Lung (tissue), 11 donors: ENCODE measurements at regions not wholly inside any gene's neighbourhood (a gene's known extent, or its start where the extent isn't known, plus 50 kb on each side); places are given as distances from the start of the nearest gene placed in this dataset.

Source experiments
- ATAC-seq: fragments of 200-7000 bp; cut with Tn5 transposase; one replicate; pipeline ENCODE4 v1.9.1; 2020; ENCODE audit warnings: moderate number of reproducible peaks; ENCODE audit not compliant: insufficient read depth, low FRiP score
- DNase-seq, 3 donors: peaks; one replicate each; pipeline ENCODE4 v3.0.0-alpha.2; 2013 to 2017
- H3K27ac ChIP-seq, 2 donors: one replicate each; pipeline ENCODE4 v1.5.1; 2013; ENCODE audit warnings: mild to moderate bottlenecking in 2 of 2, moderate library complexity in 2 of 2, control low read depth in 1 of 2, inconsistent platforms in 1 of 2, low read depth in 1 of 2, low read length in 1 of 2
- H3K27me3 ChIP-seq, 3 donors: one replicate each; pipeline ENCODE4 v1.5.1; 2013; ENCODE audit warnings: low read length in 2 of 3; ENCODE audit not compliant: control insufficient read depth in 3 of 3, insufficient read depth in 3 of 3
- H3K36me3 ChIP-seq, 4 donors: one replicate each; pipeline ENCODE4 v1.5.1; 2013; ENCODE audit warnings: low read length in 4 of 4, mild to moderate bottlenecking in 1 of 4, moderate library complexity in 1 of 4; ENCODE audit not compliant: control insufficient read depth in 4 of 4, insufficient read depth in 4 of 4
- H3K4me1 ChIP-seq, 5 donors: one replicate each; pipeline ENCODE4 v1.5.1; 2013; ENCODE audit warnings: low read length in 5 of 5, mild to moderate bottlenecking in 2 of 5, moderate library complexity in 1 of 5; ENCODE audit not compliant: control insufficient read depth in 5 of 5, insufficient read depth in 5 of 5
- H3K4me3 ChIP-seq: one replicate; pipeline ENCODE4 v1.5.1; 2013; ENCODE audit warnings: mild to moderate bottlenecking, control low read depth, moderate library complexity
- H3K9ac ChIP-seq, 2 donors: one replicate each; pipeline ENCODE4 v1.5.1; 2013; ENCODE audit warnings: low read length in 2 of 2, control low read depth in 1 of 2; ENCODE audit not compliant: insufficient read depth in 1 of 2
- H3K9me3 ChIP-seq, 4 donors: one replicate each; pipeline ENCODE4 v1.5.1; 2013; ENCODE audit warnings: low read length in 3 of 4, mild to moderate bottlenecking in 1 of 4, moderate library complexity in 1 of 4; ENCODE audit not compliant: control insufficient read depth in 4 of 4, insufficient read depth in 3 of 4
- CTCF ChIP-seq: IDR thresholded peaks from 2 replicates; pipeline ENCODE4 v1.5.1; 2012; ENCODE audit warnings: mild to moderate bottlenecking; ENCODE audit errors: control extremely low read depth, extremely low read depth
- WGBS, 2 donors: extraction: QIAGEN DNeasy Blood & Tissue Kit; methylation state at CpG; one replicate each; pipeline ENCODE4 v1.1.7; 2013; 5-methylcytosine and 5-hydroxymethylcytosine counted together
- donor health status: control.
- donor health status: control.
- donor health status: Bipolar disorder and iron deficiency.
- donor health status: healthy.
- donor health status: DM: yes; HTN: yes; CAD: no.

- H3K27ac ChIP-seq = no peak overlapping the region
- no peaks in the 10 kb centered on the region for H3K9me3 ChIP-seq
- H3K9ac ChIP-seq = no peak overlapping the region
- H3K4me1 ChIP-seq = peaks cover 0 to 2% (median 0%) of the 10 kb centered on the region in 5 donors
- 93 to 97% methylated on average over 4 of the region's 4 CpGs for WGBS, 2 donors
- ATAC-seq = no peak
- TF ChIP-seq CTCF = no peak
- DNase-seq = no peak
- H3K4me3 ChIP-seq = no peak overlapping the region
- no peaks in the 10 kb centered on the region for H3K36me3 ChIP-seq
- no peaks in the 10 kb centered on the region for H3K27me3 ChIP-seq
Measured at GRCh38 chr7:7105800-7106582, 76.4 kb upstream of the C1GALT1 start.

- no peaks in the 10 kb centered on the region for H3K9me3 ChIP-seq
Measured at GRCh38 chr7:7108931-7109330, 73.4 kb upstream of the C1GALT1 start.

GRCh38 chr7:7109934-7110333 lies 72.4 kb upstream of the C1GALT1 start:
- Histone ChIP-seq H3K36me3 (no peaks in the 10 kb centered on the region), H3K27me3 (peaks cover 0 to 2% (median 0%) of the 10 kb centered on the region in 3 donors), H3K9ac (no peak overlapping the region), H3K9me3 (no peaks in the 10 kb centered on the region), H3K4me3 (no peak overlapping the region), H3K4me1 (peaks cover 0 to 4% (median 0%) of the 10 kb centered on the region in 5 donors), H3K27ac (no peak overlapping the region)
- ATAC-seq (no peak), DNase-seq (no peak)
- no peak for TF ChIP-seq CTCF

More at GRCh38 chr7:7108931-7109330, 73.4 kb upstream of the C1GALT1 start:
- Histone ChIP-seq H3K36me3 (no peaks in the 10 kb centered on the region), H3K27ac (no peak overlapping the region), H3K4me1 (peaks cover 0 to under 1% (median 0%) of the 10 kb centered on the region in 5 donors), H3K4me3 (no peak overlapping the region), H3K9ac (no peak overlapping the region), H3K27me3 (peaks cover 0 to 2% (median 0%) of the 10 kb centered on the region in 3 donors)
- no peak for TF ChIP-seq CTCF
- ATAC-seq (no peak), DNase-seq (no peak)
- 76 to 97% methylated on average over 1 of the region's 1 CpG for WGBS, 2 donors

GRCh38 chr7:7110706-7111105 lies 71.6 kb upstream of the C1GALT1 start:
- no peak overlapping the region for H3K27ac ChIP-seq
- no peak for ATAC-seq
- H3K9ac ChIP-seq = no peak overlapping the region
- no peak for DNase-seq
- H3K4me1 ChIP-seq = peaks cover 0 to 7% (median 0%) of the 10 kb centered on the region in 5 donors
- H3K9me3 ChIP-seq = no peaks in the 10 kb centered on the region
- H3K27me3 ChIP-seq = peaks cover 0 to 2% (median 0%) of the 10 kb centered on the region in 3 donors
- no peaks in the 10 kb centered on the region for H3K36me3 ChIP-seq
- TF ChIP-seq CTCF = no peak
- H3K4me3 ChIP-seq = no peak overlapping the region
